ENCODE measurements at regions not wholly inside any gene's neighbourhood (a gene's known extent, or its start where the extent isn't known, plus 50 kb on each side); places are given as distances from the start of the nearest gene placed in this dataset.

GRCh38 chr9:117624106-117624505 lies 80.1 kb upstream of the TLR4 start:
- no peaks in the 10 kb centered on the region for H3K27me3 ChIP-seq (ENCODE audit: low read length)
- H3F3A ChIP-seq (ENCODE audit: insufficient read depth) = no peaks in the 10 kb centered on the region
- no peak overlapping the region for H2AFZ ChIP-seq (ENCODE audit: low read depth, low read length, severe bottlenecking)
- H3K4me2 ChIP-seq (ENCODE audit: low read depth, low read length, poor library complexity, severe bottlenecking) = no peak overlapping the region
- H3K9ac ChIP-seq (ENCODE audit: low read length) = no peak overlapping the region
- H3K27ac ChIP-seq (ENCODE audit: low read depth, low read length) = no peak overlapping the region
- H3K79me2 ChIP-seq (ENCODE audit: insufficient read depth, low read length) = no peaks in the 10 kb centered on the region
- TF ChIP-seq CTCF (IDR thresholded peaks at IDR 0.05; ENCODE audit: insufficient read depth, low read length, poor library complexity, severe bottlenecking) (no peak), EZH2phosphoT487 (conservative IDR thresholded peaks at IDR 0.05; ENCODE audit: low read length) (no peak)
- H3K9me3 ChIP-seq (ENCODE audit: insufficient read depth, low read length) = no peaks in the 10 kb centered on the region
- no peaks in the 10 kb centered on the region for H3K36me3 ChIP-seq (ENCODE audit: low read length)
- H3K9me2 ChIP-seq (replicated peaks; ENCODE audit: insufficient read depth, low read length) = no peaks in the 10 kb centered on the region
- no peaks in the 10 kb centered on the region for H4K20me1 ChIP-seq (ENCODE audit: low read depth, low read length)
- H3K4me3 ChIP-seq (ENCODE audit: insufficient read depth, low read length, poor library complexity, severe bottlenecking) = no peak overlapping the region

- H3K4me3 ChIP-seq (ENCODE audit: insufficient read depth, low read length, poor library complexity, severe bottlenecking) = no peak overlapping the region
- H2AFZ ChIP-seq (ENCODE audit: low read depth, low read length, severe bottlenecking) = no peak overlapping the region
- no peak overlapping the region for H3K4me2 ChIP-seq (ENCODE audit: low read depth, low read length, poor library complexity, severe bottlenecking)
- H4K20me1 ChIP-seq (ENCODE audit: low read depth, low read length) = no peaks in the 10 kb centered on the region
- no peaks in the 10 kb centered on the region for H3K27me3 ChIP-seq (ENCODE audit: low read length)
- TF ChIP-seq CTCF (IDR thresholded peaks at IDR 0.05; ENCODE audit: insufficient read depth, low read length, poor library complexity, severe bottlenecking) (no peak), EZH2phosphoT487 (conservative IDR thresholded peaks at IDR 0.05; ENCODE audit: low read length) (no peak)
- H3K79me2 ChIP-seq (ENCODE audit: insufficient read depth, low read length) = no peaks in the 10 kb centered on the region
- H3K9ac ChIP-seq (ENCODE audit: low read length) = no peak overlapping the region
- no peaks in the 10 kb centered on the region for H3K9me3 ChIP-seq (ENCODE audit: insufficient read depth, low read length)
- no peak overlapping the region for H3K27ac ChIP-seq (ENCODE audit: low read depth, low read length)
- H3K36me3 ChIP-seq (ENCODE audit: low read length) = no peaks in the 10 kb centered on the region
- no peaks in the 10 kb centered on the region for H3K9me2 ChIP-seq (replicated peaks; ENCODE audit: insufficient read depth, low read length)
- no peaks in the 10 kb centered on the region for H3F3A ChIP-seq (ENCODE audit: insufficient read depth)
Measured at GRCh38 chr9:117622347-117622746, 81.9 kb upstream of the TLR4 start.

GRCh38 chr9:117616431-117616831 lies 87.8 kb upstream of the TLR4 start:
- H3K27me3 ChIP-seq (ENCODE audit: low read length) = no peaks in the 10 kb centered on the region
- H3F3A ChIP-seq (ENCODE audit: insufficient read depth) = no peaks in the 10 kb centered on the region
- H2AFZ ChIP-seq (ENCODE audit: low read depth, low read length, severe bottlenecking) = no peak overlapping the region
- no peaks in the 10 kb centered on the region for H3K79me2 ChIP-seq (ENCODE audit: insufficient read depth, low read length)
- no peaks in the 10 kb centered on the region for H3K9me2 ChIP-seq (replicated peaks; ENCODE audit: insufficient read depth, low read length)
- H3K4me2 ChIP-seq (ENCODE audit: low read depth, low read length, poor library complexity, severe bottlenecking) = no peak overlapping the region
- no peak for TF ChIP-seq CTCF (IDR thresholded peaks at IDR 0.05; ENCODE audit: insufficient read depth, low read length, poor library complexity, severe bottlenecking)
- TF ChIP-seq EZH2phosphoT487 (conservative IDR thresholded peaks at IDR 0.05; ENCODE audit: low read length) = no peak
- no peaks in the 10 kb centered on the region for H4K20me1 ChIP-seq (ENCODE audit: low read depth, low read length)
- H3K9me3 ChIP-seq (ENCODE audit: insufficient read depth, low read length) = no peaks in the 10 kb centered on the region
- no peaks in the 10 kb centered on the region for H3K36me3 ChIP-seq (ENCODE audit: low read length)
- no peak overlapping the region for H3K9ac ChIP-seq (ENCODE audit: low read length)
- H3K27ac ChIP-seq (ENCODE audit: low read depth, low read length) = no peak overlapping the region
- H3K4me3 ChIP-seq (ENCODE audit: insufficient read depth, low read length, poor library complexity, severe bottlenecking) = no peak overlapping the region

GRCh38 chr9:117612317-117612716 lies 91.9 kb upstream of the TLR4 start:
- Histone ChIP-seq H3K9me3 (ENCODE audit: insufficient read depth, low read length) (no peaks in the 10 kb centered on the region), H3K36me3 (ENCODE audit: low read length) (no peaks in the 10 kb centered on the region)

More at GRCh38 chr9:117612317-117612716, 91.9 kb upstream of the TLR4 start:
- Histone ChIP-seq H3K9ac (ENCODE audit: low read length) (no peak overlapping the region), H3K27ac (ENCODE audit: low read depth, low read length) (no peak overlapping the region), H3K9me2 (replicated peaks; ENCODE audit: insufficient read depth, low read length) (no peaks in the 10 kb centered on the region), H3K4me3 (ENCODE audit: insufficient read depth, low read length, poor library complexity, severe bottlenecking) (no peak overlapping the region), H4K20me1 (ENCODE audit: low read depth, low read length) (no peaks in the 10 kb centered on the region), H3K27me3 (ENCODE audit: low read length) (no peaks in the 10 kb centered on the region), H3F3A (ENCODE audit: insufficient read depth) (no peaks in the 10 kb centered on the region), H2AFZ (ENCODE audit: low read depth, low read length, severe bottlenecking) (no peak overlapping the region), H3K4me2 (ENCODE audit: low read depth, low read length, poor library complexity, severe bottlenecking) (no peak overlapping the region), H3K79me2 (ENCODE audit: insufficient read depth, low read length) (no peaks in the 10 kb centered on the region)
- TF ChIP-seq EZH2phosphoT487 (conservative IDR thresholded peaks at IDR 0.05; ENCODE audit: low read length) (no peak), CTCF (IDR thresholded peaks at IDR 0.05; ENCODE audit: insufficient read depth, low read length, poor library complexity, severe bottlenecking) (no peak)
